Neural progenitor cell (in vitro differentiated cells): ENCODE measurements at regions not wholly inside any gene's neighbourhood (a gene's known extent, or its start where the extent isn't known, plus 50 kb on each side); places are given as distances from the start of the nearest gene placed in this dataset.
A peak's percentile ranks its signal among the peaks of the same experiment; 100 is the strongest.

ENCODE experiments used
- DNase-seq: peaks from one replicate; pipeline ENCODE4 v3.0.0-alpha.2; 2016; ENCODE audit warnings: low spot score
- H2AFZ ChIP-seq: fragments of 200-600 bp; sonication (generic); replicated peaks from 2 replicates; pipeline ENCODE4 v1.6.1; 2016; ENCODE audit warnings: antibody characterized with exemption
- H3F3A ChIP-seq: fragments of 200-600 bp; sonication (generic); 2 replicates; pipeline ENCODE4 v1.6.1; 2016; ENCODE audit warnings: antibody characterized with exemption, low read depth
- H3K27ac ChIP-seq: fragments of 200-600 bp; sonication (generic); 2 replicates; pipeline ENCODE4 v1.5.1; 2016; ENCODE audit warnings: mild to moderate bottlenecking
- H3K27me3 ChIP-seq: fragments of 200-600 bp; sonication (generic); 2 replicates; pipeline ENCODE4 v1.6.1; 2016; ENCODE audit warnings: mild to moderate bottlenecking, moderate library complexity
- H3K36me3 ChIP-seq: fragments of 200-600 bp; sonication (generic); 2 replicates; pipeline ENCODE4 v1.5.1; 2016
- H3K4me1 ChIP-seq: fragments of 200-600 bp; sonication (generic); 2 replicates; pipeline ENCODE4 v1.6.1; 2016; ENCODE audit warnings: mixed run types
- H3K4me2 ChIP-seq: fragments of 200-600 bp; sonication (generic); 2 replicates; pipeline ENCODE4 v1.6.1; 2016
- H3K4me3 ChIP-seq: fragments of 200-600 bp; sonication (generic); 2 replicates; pipeline ENCODE4 v1.5.1; 2016
- H3K79me2 ChIP-seq: fragments of 200-600 bp; sonication (generic); 2 replicates; pipeline ENCODE4 v1.6.1; 2016; ENCODE audit warnings: low read depth
- H3K9ac ChIP-seq: fragments of 200-600 bp; sonication (generic); 2 replicates; pipeline ENCODE4 v1.6.1; 2016
- H3K9me3 ChIP-seq: fragments of 200-600 bp; sonication (generic); 2 replicates; pipeline ENCODE4 v1.5.1; 2016; ENCODE audit warnings: low read depth
- H4K20me1 ChIP-seq: fragments of 200-600 bp; sonication (generic); 2 replicates; pipeline ENCODE4 v1.6.1; 2016; ENCODE audit warnings: low read depth
- H3K27ac Mint-ChIP-seq: 3 replicates; pipeline ENCODE4 v1.8.0; 2021; ENCODE audit warnings: mixed read lengths
- H3K27me3 Mint-ChIP-seq: 2 replicates; pipeline ENCODE4 v1.8.0; 2022; ENCODE audit warnings: low read depth, mild to moderate bottlenecking, inconsistent platforms, moderate library complexity, mixed read lengths; ENCODE audit not compliant: insufficient read depth
- H3K36me3 Mint-ChIP-seq: 3 replicates; pipeline ENCODE4 v1.8.0; 2021; ENCODE audit warnings: mixed read lengths
- H3K4me1 Mint-ChIP-seq: 3 replicates; pipeline ENCODE4 v1.8.0; 2021; ENCODE audit warnings: mixed read lengths
- H3K4me3 Mint-ChIP-seq: 3 replicates; pipeline ENCODE4 v1.8.0; 2021; ENCODE audit warnings: mild to moderate bottlenecking, moderate library complexity, mixed read lengths
- H3K9me3 Mint-ChIP-seq: 3 replicates; pipeline ENCODE4 v1.8.0; 2020; ENCODE audit warnings: mixed read lengths
- CTCF ChIP-seq: fragments of 200-600 bp; sonication (generic); IDR thresholded peaks from 2 replicates; pipeline ENCODE4 v1.5.1; 2017; ENCODE audit warnings: antibody characterized with exemption, mild to moderate bottlenecking
- EZH2 ChIP-seq: fragments of 200-600 bp; sonication (generic); IDR thresholded peaks from 2 replicates; pipeline ENCODE4 v1.6.1; 2017; ENCODE audit warnings: antibody characterized with exemption, mild to moderate bottlenecking, moderate library complexity
- EZH2phosphoT487 ChIP-seq: fragments of 200-600 bp; sonication (generic); IDR thresholded peaks from 2 replicates; pipeline ENCODE4 v1.6.1; 2017; ENCODE audit warnings: antibody characterized with exemption

GRCh38 chrX:15977644-15978043 lies 123.0 kb upstream of the AP1S2 start:
- H3F3A ChIP-seq = peaks cover under 1% of the 10 kb centered on the region
- no peak overlapping the region for H3K4me3 Mint-ChIP-seq
- H3K27ac ChIP-seq = no peak overlapping the region
- H3K4me1 Mint-ChIP-seq = peaks cover 11% of the 10 kb centered on the region
- no peak overlapping the region for H3K4me3 ChIP-seq
- no peak overlapping the region for H3K27ac Mint-ChIP-seq
- H3K4me2 ChIP-seq = no peak overlapping the region
- H3K9me3 ChIP-seq = no peaks in the 10 kb centered on the region
- TF ChIP-seq CTCF (no peak), EZH2phosphoT487 (no peak), EZH2 (no peak)
- H3K36me3 ChIP-seq = no peaks in the 10 kb centered on the region
- no peak overlapping the region for H2AFZ ChIP-seq
- no peaks in the 10 kb centered on the region for H3K79me2 ChIP-seq
- no peak for DNase-seq
- peaks cover 2% of the 10 kb centered on the region for H3K36me3 Mint-ChIP-seq
- H3K9me3 Mint-ChIP-seq = no peaks in the 10 kb centered on the region
- no peak overlapping the region for H3K9ac ChIP-seq
- H3K4me1 ChIP-seq = peaks cover 31% of the 10 kb centered on the region
- no peaks in the 10 kb centered on the region for H3K27me3 ChIP-seq
- H4K20me1 ChIP-seq = no peaks in the 10 kb centered on the region
- H3K27me3 Mint-ChIP-seq = peaks cover 2% of the 10 kb centered on the region

- Histone ChIP-seq H2AFZ (no peak overlapping the region), H3K9ac (no peak overlapping the region), H3K27ac (no peak overlapping the region), H3K27me3 (no peaks in the 10 kb centered on the region), H3K4me3 (no peak overlapping the region), H3F3A (peaks cover 7% of the 10 kb centered on the region), H3K36me3 (no peaks in the 10 kb centered on the region), H3K79me2 (no peaks in the 10 kb centered on the region), H3K4me1 (peaks cover 30% of the 10 kb centered on the region), H3K9me3 (no peaks in the 10 kb centered on the region), H4K20me1 (no peaks in the 10 kb centered on the region), H3K4me2 (no peak overlapping the region)
- H3K4me1 Mint-ChIP-seq = peaks cover 13% of the 10 kb centered on the region
- no peaks in the 10 kb centered on the region for H3K9me3 Mint-ChIP-seq
- H3K27me3 Mint-ChIP-seq = peaks cover 2% of the 10 kb centered on the region
- no peak for DNase-seq
- H3K4me3 Mint-ChIP-seq = no peak overlapping the region
- TF ChIP-seq CTCF = no peak
- peaks cover 2% of the 10 kb centered on the region for H3K36me3 Mint-ChIP-seq
- no peak overlapping the region for H3K27ac Mint-ChIP-seq
Observed at GRCh38 chrX:15976396-15976795, 121.8 kb upstream of the AP1S2 start.

GRCh38 chrX:15973946-15974345 lies 119.3 kb upstream of the AP1S2 start:
- H3K36me3 ChIP-seq = no peaks in the 10 kb centered on the region
- Mint-ChIP-seq H3K27ac (no peak overlapping the region), H3K9me3 (no peaks in the 10 kb centered on the region), H3K4me3 (no peak overlapping the region), H3K4me1 (peaks cover 21% of the 10 kb centered on the region), H3K36me3 (peaks cover 2% of the 10 kb centered on the region), H3K27me3 (peaks cover 2% of the 10 kb centered on the region)
- H3K9me3 ChIP-seq = no peaks in the 10 kb centered on the region
- H3K4me2 ChIP-seq = no peak overlapping the region
- H3K79me2 ChIP-seq = no peaks in the 10 kb centered on the region
- no peak for TF ChIP-seq EZH2phosphoT487
- TF ChIP-seq CTCF = no peak
- TF ChIP-seq EZH2 = no peak
- H3K4me3 ChIP-seq = no peak overlapping the region
- no peak overlapping the region for H3K27ac ChIP-seq
- H3K9ac ChIP-seq = no peak overlapping the region
- no peaks in the 10 kb centered on the region for H3K27me3 ChIP-seq
- no peak for DNase-seq
- peaks cover 7% of the 10 kb centered on the region for H3F3A ChIP-seq
- no peak overlapping the region for H2AFZ ChIP-seq
- peaks cover 29% of the 10 kb centered on the region for H3K4me1 ChIP-seq
- H4K20me1 ChIP-seq = no peaks in the 10 kb centered on the region

- no peaks in the 10 kb centered on the region for H3K9me3 Mint-ChIP-seq
- H3K4me1 Mint-ChIP-seq = peaks cover 21% of the 10 kb centered on the region
- peak; percentile 63 for DNase-seq
- Histone ChIP-seq H3K27ac (no peak overlapping the region), H3K36me3 (no peaks in the 10 kb centered on the region), H4K20me1 (no peaks in the 10 kb centered on the region), H3F3A (peaks cover 7% of the 10 kb centered on the region), H3K4me3 (no peak overlapping the region), H2AFZ (peak overlapping the region; percentile 9), H3K4me2 (no peak overlapping the region), H3K27me3 (no peaks in the 10 kb centered on the region), H3K79me2 (no peaks in the 10 kb centered on the region), H3K4me1 (peaks cover 32% of the 10 kb centered on the region), H3K9me3 (no peaks in the 10 kb centered on the region), H3K9ac (no peak overlapping the region)
- peaks cover 2% of the 10 kb centered on the region for H3K27me3 Mint-ChIP-seq
- no peak overlapping the region for H3K4me3 Mint-ChIP-seq
- H3K27ac Mint-ChIP-seq = no peak overlapping the region
- TF ChIP-seq EZH2phosphoT487 = no peak
- TF ChIP-seq CTCF = peak; percentile 61
- H3K36me3 Mint-ChIP-seq = peaks cover 2% of the 10 kb centered on the region
Observed at GRCh38 chrX:15973299-15973698, 118.7 kb upstream of the AP1S2 start.
